GM12892 (cell line): ENCODE measurements at regions not wholly inside any gene's neighbourhood (a gene's known extent, or its start where the extent isn't known, plus 50 kb on each side); places are given as distances from the start of the nearest gene placed in this dataset.
"Not testable (repeated sequence)": the region's sequence is repeated elsewhere in the genome, so short reads cannot be mapped to it uniquely, and the experiment has no call there.

Experiments used
- POLR2A ChIP-seq: IDR thresholded peaks from 2 replicates; pipeline ENCODE4 v1.6.1; 2011; ENCODE audit warnings: low read depth, low read length, control low read depth
- POLR2AphosphoS5 ChIP-seq: IDR thresholded peaks from 2 replicates; pipeline ENCODE4 v1.6.1; 2011; ENCODE audit warnings: low read depth, low read length, control low read depth
- TAF1 ChIP-seq: IDR thresholded peaks from 2 replicates; pipeline ENCODE4 v1.6.1; 2011; ENCODE audit warnings: low read depth, mild to moderate bottlenecking, control low read depth, low read length, borderline replicate concordance

DNA sequence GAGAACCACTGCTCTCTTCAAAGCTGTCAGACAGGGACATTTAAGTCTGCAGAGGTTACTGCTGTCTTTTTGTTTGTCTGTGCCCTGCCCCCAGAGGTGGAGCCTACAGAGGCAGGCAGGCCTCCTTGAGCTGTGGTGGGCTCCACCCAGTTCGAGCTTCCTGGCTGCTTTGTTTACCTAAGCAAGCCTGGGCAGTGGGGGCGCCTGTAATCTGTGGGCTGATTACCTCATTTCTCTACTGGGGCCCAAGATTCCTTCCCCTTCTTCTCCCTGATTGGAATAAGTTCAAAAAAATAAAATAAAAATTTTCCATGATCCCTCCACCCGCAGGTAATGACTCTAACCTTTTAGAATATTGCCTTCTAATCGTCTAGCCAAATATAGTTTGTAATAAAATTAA, 449.3 kb upstream of the DYNLRB2 start:
- TF ChIP-seq POLR2A, POLR2AphosphoS5, TAF1: not testable (repeated sequence)
